H9 (cell line): ENCODE measurements at regions not wholly inside any gene's neighbourhood (a gene's known extent, or its start where the extent isn't known, plus 50 kb on each side); places are given as distances from the start of the nearest gene placed in this dataset.

ENCODE experiments used
- DNase-seq: peaks from one replicate; pipeline ENCODE4 v3.0.0-alpha.2; 2017
- H2AFZ ChIP-seq: one replicate; pipeline ENCODE4 v1.6.1; 2013; ENCODE audit warnings: mild to moderate bottlenecking, low read length, control low read depth, moderate library complexity
- H2AK5ac ChIP-seq: 2 replicates; pipeline ENCODE4 v1.6.1; 2013; ENCODE audit warnings: low read length, control low read depth, mixed read lengths; ENCODE audit not compliant: insufficient read length
- H2BK120ac ChIP-seq: one replicate; pipeline ENCODE4 v1.6.1; 2013; ENCODE audit warnings: low read depth, mild to moderate bottlenecking, low read length, control low read depth, inconsistent platforms; ENCODE audit not compliant: poor library complexity, severe bottlenecking
- H2BK12ac ChIP-seq: 2 replicates; pipeline ENCODE4 v1.6.1; 2013; ENCODE audit warnings: low read length, control low read depth, mixed read lengths, low read depth; ENCODE audit not compliant: insufficient read length
- H2BK15ac ChIP-seq: 2 replicates; pipeline ENCODE4 v1.6.1; 2013; ENCODE audit warnings: low read depth, low read length, control low read depth
- H2BK20ac ChIP-seq: one replicate; pipeline ENCODE4 v1.6.1; 2013; ENCODE audit warnings: low read depth, mild to moderate bottlenecking, low read length, control low read depth, inconsistent platforms; ENCODE audit not compliant: poor library complexity, severe bottlenecking
- H2BK5ac ChIP-seq: 2 replicates; pipeline ENCODE4 v1.6.1; 2013; ENCODE audit warnings: low read length, control low read depth, mixed read lengths; ENCODE audit not compliant: insufficient read length
- H3K14ac ChIP-seq: 2 replicates; pipeline ENCODE4 v1.6.1; 2013; ENCODE audit warnings: low read length, control low read depth; ENCODE audit not compliant: insufficient read depth
- H3K18ac ChIP-seq: 2 replicates; pipeline ENCODE4 v1.6.1; 2013; ENCODE audit warnings: low read depth, mild to moderate bottlenecking, mixed read lengths, low read length, control low read depth; ENCODE audit not compliant: insufficient read length
- H3K23ac ChIP-seq: 2 replicates; pipeline ENCODE4 v1.6.1; 2013; ENCODE audit warnings: low read length, control low read depth, mixed read lengths, low read depth; ENCODE audit not compliant: insufficient read length
- H3K23me2 ChIP-seq: 2 replicates; pipeline ENCODE4 v1.6.1; 2013; ENCODE audit warnings: low read depth, mild to moderate bottlenecking, mixed read lengths, low read length, control low read depth; ENCODE audit not compliant: insufficient read length, poor library complexity, severe bottlenecking
- H3K27ac ChIP-seq: 2 replicates; pipeline ENCODE4 v1.5.1; 2013; ENCODE audit warnings: low read length, control low read depth, mixed read lengths, low read depth; ENCODE audit not compliant: insufficient read length
- H3K27me3 ChIP-seq: 2 replicates; pipeline ENCODE4 v1.6.1; 2013; ENCODE audit warnings: low read length, control low read depth, inconsistent platforms; ENCODE audit not compliant: insufficient read depth
- H3K4ac ChIP-seq: 2 replicates; pipeline ENCODE4 v1.6.1; 2013; ENCODE audit warnings: low read depth, mild to moderate bottlenecking, control low read depth, inconsistent platforms, low read length, moderate library complexity
- H3K4me1 ChIP-seq: 2 replicates; pipeline ENCODE4 v1.6.1; 2013; ENCODE audit warnings: low read length, control low read depth, inconsistent platforms; ENCODE audit not compliant: insufficient read depth
- H3K4me2 ChIP-seq: 2 replicates; pipeline ENCODE4 v1.6.1; 2013; ENCODE audit warnings: low read length, control low read depth, mixed read lengths; ENCODE audit not compliant: insufficient read length, insufficient read depth
- H3K56ac ChIP-seq: 2 replicates; pipeline ENCODE4 v1.6.1; 2013; ENCODE audit warnings: low read depth, mild to moderate bottlenecking, mixed read lengths, low read length, control low read depth; ENCODE audit not compliant: insufficient read length
- H3K79me1 ChIP-seq: 2 replicates; pipeline ENCODE4 v1.6.1; 2013; ENCODE audit warnings: low read depth, mild to moderate bottlenecking, moderate library complexity, low read length, control low read depth, inconsistent platforms; ENCODE audit not compliant: insufficient read depth, poor library complexity, severe bottlenecking
- H3K79me2 ChIP-seq: 2 replicates; pipeline ENCODE4 v1.6.1; 2013; ENCODE audit warnings: low read length, control low read depth, inconsistent platforms; ENCODE audit not compliant: insufficient read depth
- H3K9ac ChIP-seq: 2 replicates; pipeline ENCODE4 v1.6.1; 2013; ENCODE audit warnings: low read length, control low read depth, mixed read lengths; ENCODE audit not compliant: insufficient read length; ENCODE audit errors: extremely low read depth
- H3K9me3 ChIP-seq: one replicate; pipeline ENCODE4 v1.6.1; 2013; ENCODE audit warnings: low read depth, low read length, inconsistent platforms; ENCODE audit not compliant: control insufficient read depth
- H3T11ph ChIP-seq: one replicate; pipeline ENCODE4 v1.6.1; 2013; ENCODE audit warnings: mild to moderate bottlenecking, low read length, control low read depth, inconsistent platforms
- H4K20me1 ChIP-seq: one replicate; pipeline ENCODE4 v1.6.1; 2013; ENCODE audit not compliant: control insufficient read depth, insufficient read length, insufficient read depth
- H4K5ac ChIP-seq: 2 replicates; pipeline ENCODE4 v1.6.1; 2013; ENCODE audit warnings: low read depth, mild to moderate bottlenecking, mixed read lengths, low read length, control low read depth; ENCODE audit not compliant: insufficient read length
- H4K8ac ChIP-seq: replicated peaks from 2 replicates; pipeline ENCODE4 v1.6.1; 2013; ENCODE audit warnings: low read length, control low read depth, mixed read lengths, low read depth; ENCODE audit not compliant: insufficient read length
- H4K91ac ChIP-seq: 2 replicates; pipeline ENCODE4 v1.6.1; 2013; ENCODE audit warnings: low read depth, mild to moderate bottlenecking, moderate library complexity, mixed read lengths, low read length, control low read depth; ENCODE audit not compliant: insufficient read length
- H3K27ac Mint-ChIP-seq, 3 experiments: 2 replicates in 2 of 3; 3 replicates in 1 of 3; pipeline ENCODE4 v1.8.0; 2020 to 2021; ENCODE audit warnings: mixed read lengths in 3 of 3, mild to moderate bottlenecking in 1 of 3, moderate library complexity in 1 of 3
- H3K27me3 Mint-ChIP-seq: 2 replicates; pipeline ENCODE4 v1.8.0; 2021; ENCODE audit warnings: low read depth, mild to moderate bottlenecking, moderate library complexity, mixed read lengths
- H3K36me3 Mint-ChIP-seq, 3 experiments: 2 replicates in 2 of 3; 3 replicates in 1 of 3; pipeline ENCODE4 v1.8.0; 2020 to 2021; ENCODE audit warnings: low read depth in 3 of 3, mixed read lengths in 3 of 3; ENCODE audit not compliant: insufficient read depth in 1 of 3
- H3K4me1 Mint-ChIP-seq, 2 experiments: 2 replicates each; pipeline ENCODE4 v1.8.0; 2020; ENCODE audit warnings: mixed read lengths in 2 of 2
- H3K4me3 Mint-ChIP-seq, 2 experiments: 2 replicates in 1 of 2; 3 replicates in 1 of 2; pipeline ENCODE4 v1.8.0; 2020 to 2021; ENCODE audit warnings: mild to moderate bottlenecking in 2 of 2, mixed read lengths in 2 of 2, moderate library complexity in 1 of 2
- H3K9me3 Mint-ChIP-seq, 2 experiments: 2 replicates in 1 of 2; 3 replicates in 1 of 2; pipeline ENCODE4 v1.8.0; 2020; ENCODE audit warnings: mild to moderate bottlenecking in 2 of 2, mixed read lengths in 2 of 2, moderate library complexity in 1 of 2
- WGBS: extraction: QIAGEN DNeasy Blood & Tissue Kit; methylation state at CpG from one replicate; pipeline ENCODE4 v1.1.7; 2013; ENCODE audit warnings: missing lambda C conversion rate, low lambda C conversion rate, mixed read lengths; ENCODE audit not compliant: insufficient read length; ENCODE audit errors: extremely low coverage; 5-methylcytosine and 5-hydroxymethylcytosine counted together
- TF ChIP-seq, protein P1 (sequence below): fragments of 200-600 bp; sonication (generic); conservative IDR thresholded peaks from 3 replicates; pipeline ENCODE4 v1.8.0; 2021; ENCODE audit warnings: antibody characterized with exemption, mild to moderate bottlenecking

DNA sequence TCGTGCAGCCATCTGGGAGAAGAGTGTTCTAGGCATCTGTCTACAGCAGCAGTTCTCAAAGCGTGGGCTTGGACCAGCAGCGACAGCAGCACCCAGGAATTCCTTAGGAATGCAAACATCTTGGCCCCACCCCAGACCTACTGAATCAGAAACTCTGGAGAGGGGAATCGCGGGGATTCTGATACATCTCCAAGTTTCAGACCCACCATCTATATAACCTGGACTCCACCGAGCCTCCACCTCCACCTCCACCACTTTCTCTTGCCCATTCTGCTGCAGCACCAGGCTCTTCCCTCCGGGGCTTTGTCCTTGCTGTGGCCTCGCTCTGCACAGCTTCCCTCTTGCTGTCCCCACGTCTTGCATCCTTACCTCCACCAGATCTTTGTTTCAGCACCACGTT is 256.4 kb downstream of the BCL2 start:
- no peaks in the 10 kb centered on the region for H3K4me1 ChIP-seq
- H2BK20ac ChIP-seq: no peak overlapping the region
- no peak overlapping the region for H3T11ph ChIP-seq
- H3K23ac ChIP-seq: no peak overlapping the region
- H3K4me1 Mint-ChIP-seq: peaks cover 7 to 11% of the 10 kb centered on the region in 2 experiments
- no peaks in the 10 kb centered on the region for H3K27me3 ChIP-seq
- no peak overlapping the region for H2BK5ac ChIP-seq
- no peak overlapping the region for H2BK15ac ChIP-seq
- H4K91ac ChIP-seq: no peak overlapping the region
- H4K5ac ChIP-seq: no peak overlapping the region
- no peaks in the 10 kb centered on the region for H3K79me2 ChIP-seq
- no peak overlapping the region for H3K4ac ChIP-seq
- no peak overlapping the region for H3K4me2 ChIP-seq
- H3K36me3 Mint-ChIP-seq: no peaks in the 10 kb centered on the region; a peak in 2 of 7 replicates
- no peaks in the 10 kb centered on the region for H4K20me1 ChIP-seq
- TF ChIP-seq, protein P1, sequence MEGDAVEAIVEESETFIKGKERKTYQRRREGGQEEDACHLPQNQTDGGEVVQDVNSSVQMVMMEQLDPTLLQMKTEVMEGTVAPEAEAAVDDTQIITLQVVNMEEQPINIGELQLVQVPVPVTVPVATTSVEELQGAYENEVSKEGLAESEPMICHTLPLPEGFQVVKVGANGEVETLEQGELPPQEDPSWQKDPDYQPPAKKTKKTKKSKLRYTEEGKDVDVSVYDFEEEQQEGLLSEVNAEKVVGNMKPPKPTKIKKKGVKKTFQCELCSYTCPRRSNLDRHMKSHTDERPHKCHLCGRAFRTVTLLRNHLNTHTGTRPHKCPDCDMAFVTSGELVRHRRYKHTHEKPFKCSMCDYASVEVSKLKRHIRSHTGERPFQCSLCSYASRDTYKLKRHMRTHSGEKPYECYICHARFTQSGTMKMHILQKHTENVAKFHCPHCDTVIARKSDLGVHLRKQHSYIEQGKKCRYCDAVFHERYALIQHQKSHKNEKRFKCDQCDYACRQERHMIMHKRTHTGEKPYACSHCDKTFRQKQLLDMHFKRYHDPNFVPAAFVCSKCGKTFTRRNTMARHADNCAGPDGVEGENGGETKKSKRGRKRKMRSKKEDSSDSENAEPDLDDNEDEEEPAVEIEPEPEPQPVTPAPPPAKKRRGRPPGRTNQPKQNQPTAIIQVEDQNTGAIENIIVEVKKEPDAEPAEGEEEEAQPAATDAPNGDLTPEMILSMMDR: no peak
- no peak overlapping the region for H3K9ac ChIP-seq
- H2BK12ac ChIP-seq: no peak overlapping the region
- H3K18ac ChIP-seq: peak overlapping the region; percentile 7
- H3K9me3 Mint-ChIP-seq: no peaks in the 10 kb centered on the region
- no peaks in the 10 kb centered on the region for H3K79me1 ChIP-seq
- no CpG with 5 or more reads among the region's 10 CpGs for WGBS
- H3K9me3 ChIP-seq: no peaks in the 10 kb centered on the region
- no peak overlapping the region for H2AFZ ChIP-seq
- no peak overlapping the region for H2BK120ac ChIP-seq
- H3K27ac ChIP-seq: no peak overlapping the region
- no peaks in the 10 kb centered on the region for H3K23me2 ChIP-seq
- no peak overlapping the region for H2AK5ac ChIP-seq
- H3K27ac Mint-ChIP-seq: no peak overlapping the region; a peak in 1 of 7 replicates
- H4K8ac ChIP-seq: no peak overlapping the region
- H3K27me3 Mint-ChIP-seq: no peaks in the 10 kb centered on the region; the same call in none of the 2 replicates
- H3K14ac ChIP-seq: no peak overlapping the region
- H3K4me3 Mint-ChIP-seq: no peak overlapping the region; a peak in 1 of 5 replicates
- no peak for DNase-seq
- no peak overlapping the region for H3K56ac ChIP-seq
